Ovary (tissue), 7 donors: ENCODE measurements at regions not wholly inside any gene's neighbourhood (a gene's known extent, or its start where the extent isn't known, plus 50 kb on each side); places are given as distances from the start of the nearest gene placed in this dataset.
"Not testable (repeated sequence)": the region's sequence is repeated elsewhere in the genome, so short reads cannot be mapped to it uniquely, and the experiment has no call there.

ENCODE experiments used
- DNase-seq, 5 donors: peaks; one replicate each; pipeline ENCODE4 v3.0.0-alpha.2; 2019 to 2020
- H3K27ac ChIP-seq, 2 donors: fragments of 200-600 bp; one replicate each; pipeline versions ENCODE4 v1.5.1 to v1.8.0; 2019 to 2022
- H3K27me3 ChIP-seq: fragments of 200-600 bp; one replicate; pipeline ENCODE4 v1.8.0; 2022
- H3K36me3 ChIP-seq: fragments of 200-600 bp; sonication (generic); one replicate; pipeline ENCODE4 v1.5.1; 2019
- H3K4me1 ChIP-seq: one replicate; pipeline ENCODE4 v1.8.1; 2013; ENCODE audit warnings: mild to moderate bottlenecking, moderate library complexity; ENCODE audit not compliant: insufficient read depth
- H3K4me3 ChIP-seq: fragments of 200-600 bp; sonication (generic); one replicate; pipeline ENCODE4 v1.5.1; 2017
- H3K9me3 ChIP-seq, 2 donors: fragments of 200-600 bp in 1 of 2; sonication (generic) in 1 of 2; one replicate each; pipeline versions ENCODE4 v1.5.1 to v1.8.1; 2013 to 2019; ENCODE audit warnings: mild to moderate bottlenecking in 1 of 2, moderate library complexity in 1 of 2
- CTCF ChIP-seq, 3 donors: fragments of 450-650 bp in 2 of 3; fragments of 200-600 bp in 1 of 3; IDR thresholded peaks; one replicate each; pipeline versions ENCODE4 v1.5.1 to v1.8.0; 2016 to 2022; ENCODE audit warnings: antibody characterized with exemption in 3 of 3, mild to moderate bottlenecking in 1 of 3
- EP300 ChIP-seq: sonication (generic); formaldehyde crosslinking; IDR thresholded peaks from one replicate; pipeline ENCODE4 v1.6.1; 2017; ENCODE audit warnings: antibody characterized with exemption
- POLR2A ChIP-seq: fragments of 450-650 bp; IDR thresholded peaks from one replicate; pipeline ENCODE4 v1.6.1; 2017; ENCODE audit warnings: antibody characterized with exemption, mild to moderate bottlenecking, moderate library complexity
- WGBS, 3 donors: extraction: QIAGEN DNeasy Blood & Tissue Kit in 1 of 3; methylation state at CpG; one replicate each; pipeline versions ENCODE4 v1.1.5 to v1.1.7; 2013 to 2017; 5-methylcytosine and 5-hydroxymethylcytosine counted together
- intact Hi-C, 4 donors: fragments of 100-400 bp; cut with DNase I; formaldehyde crosslinking; loops; one replicate each; pipeline versions ENCODE4 v1.11.0 to v1.15.1; 2022 to 2023
- donor health status: DM: no; HTN: no; CAD: no; lungs with moderate emphysema.
- donor health status: DM: no; HTN: no; CAD: no.
- donor health status: Bipolar disorder and iron deficiency.
- donor health status: DM: no; HTN: no; CAD: no.
- donor health status: DM: yes; HTN: yes; CAD: no.

GRCh38 chr6:21791581-21791980 lies 198.0 kb downstream of the SOX4 start:
- no peak for TF ChIP-seq EP300
- no peak for TF ChIP-seq POLR2A
- no peak for TF ChIP-seq CTCF (IDR thresholded peaks at IDR 0.05)
- Histone ChIP-seq H3K9me3 (no peaks in the 10 kb centered on the region), H3K4me1 (peaks cover 2% of the 10 kb centered on the region), H3K36me3 (no peaks in the 10 kb centered on the region), H3K27me3 (no peaks in the 10 kb centered on the region), H3K27ac (no peak overlapping the region), H3K4me3 (no peak overlapping the region)
- DNase-seq: no peak
- WGBS, 3 donors: 14 to 37% (median 18%) methylated on average over 4 of the region's 4 CpGs
- intact Hi-C loops: no loop called here

GRCh38 chr6:21792177-21792576 lies 198.6 kb downstream of the SOX4 start:
- H3K4me1 ChIP-seq: peaks cover 2% of the 10 kb centered on the region
- no peaks in the 10 kb centered on the region for H3K9me3 ChIP-seq
- H3K27me3 ChIP-seq: no peaks in the 10 kb centered on the region
- H3K4me3 ChIP-seq: no peak overlapping the region
- DNase-seq: no peak
- intact Hi-C loops: no loop called here
- TF ChIP-seq CTCF (IDR thresholded peaks at IDR 0.05) (no peak), POLR2A (no peak), EP300 (no peak)
- WGBS, 3 donors: 58 to 80% (median 71%) methylated on average over 4 of the region's 4 CpGs
- H3K27ac ChIP-seq: no peak overlapping the region
- H3K36me3 ChIP-seq: no peaks in the 10 kb centered on the region

- H3K27ac ChIP-seq, DNase-seq, H3K36me3 ChIP-seq, H3K4me1 ChIP-seq, intact Hi-C loops, H3K9me3 ChIP-seq, H3K4me3 ChIP-seq, H3K27me3 ChIP-seq: not testable (repeated sequence)
- 93% methylated on average over 25 of the region's 31 CpGs; no CpG with 5 or more reads in 2 of the 3 donors for WGBS, 3 donors
Observed at GRCh38 chr6:21796979-21797378, 203.4 kb downstream of the SOX4 start.

- H3K36me3 ChIP-seq: no peaks in the 10 kb centered on the region
Observed at GRCh38 chr6:21798468-21798867, 204.9 kb downstream of the SOX4 start.

GRCh38 chr6:21800330-21800729 lies 206.8 kb downstream of the SOX4 start:
- Histone ChIP-seq H3K27ac (no peak overlapping the region), H3K9me3 (no peaks in the 10 kb centered on the region), H3K27me3 (no peaks in the 10 kb centered on the region), H3K4me1 (peaks cover 1% of the 10 kb centered on the region), H3K36me3 (no peaks in the 10 kb centered on the region), H3K4me3 (no peak overlapping the region)
- no peak for TF ChIP-seq POLR2A
- no peak for TF ChIP-seq EP300
- TF ChIP-seq CTCF (IDR thresholded peaks at IDR 0.05): no peak
- intact Hi-C loops: loop anchor here in 1 of 4 donors (10.0 kb wide), 1 partner anchor 206 kb away; the partner anchor contains the start of gene SOX4
- WGBS, 3 donors: 88 to 94% (median 92%) methylated on average over 2 of the region's 2 CpGs
- DNase-seq: no peak

More at GRCh38 chr6:21798468-21798867, 204.9 kb downstream of the SOX4 start:
- no peaks in the 10 kb centered on the region for H3K27me3 ChIP-seq
- no peak for TF ChIP-seq CTCF (IDR thresholded peaks at IDR 0.05)
- TF ChIP-seq EP300: no peak
- TF ChIP-seq POLR2A: no peak
- no peaks in the 10 kb centered on the region for H3K4me1 ChIP-seq
- intact Hi-C loops: no loop called here
- H3K9me3 ChIP-seq: no peaks in the 10 kb centered on the region
- DNase-seq: no peak
- 96 to 99% (median 99%) methylated on average over 4 of the region's 4 CpGs for WGBS, 3 donors
- no peak overlapping the region for H3K4me3 ChIP-seq
- no peak overlapping the region for H3K27ac ChIP-seq
